ENCODE measurements at regions not wholly inside any gene's neighbourhood (a gene's known extent, or its start where the extent isn't known, plus 50 kb on each side); places are given as distances from the start of the nearest gene placed in this dataset.

- Mint-ChIP-seq H3K36me3 (ENCODE audit: low read depth) (peaks cover 5% of the 10 kb centered on the region), H3K27me3 (ENCODE audit: low read depth) (peaks cover 24% of the 10 kb centered on the region)
Measured at GRCh38 chr7:106521541-106521940, 139.4 kb downstream of the CCDC71L start.

GRCh38 chr7:106520962-106521514 lies 139.9 kb downstream of the CCDC71L start:
- H3K27me3 Mint-ChIP-seq (ENCODE audit: low read depth) = peaks cover 27% of the 10 kb centered on the region
- peaks cover 18% of the 10 kb centered on the region for H3K4me1 Mint-ChIP-seq (ENCODE audit: low read depth)
- peaks cover 4% of the 10 kb centered on the region for H3K9me3 Mint-ChIP-seq
- DNase-seq (ENCODE audit: low spot score) = no peak
- no peak overlapping the region for H3K27ac Mint-ChIP-seq
- peaks cover 5% of the 10 kb centered on the region for H3K36me3 Mint-ChIP-seq (ENCODE audit: low read depth)
- H3K4me3 Mint-ChIP-seq (ENCODE audit: low read depth) = no peak overlapping the region
- intact Hi-C loops (cut with micrococcal nuclease) = no loop called here

More at GRCh38 chr7:106521541-106521940, 139.4 kb downstream of the CCDC71L start:
- Mint-ChIP-seq H3K4me1 (ENCODE audit: low read depth) (peaks cover 18% of the 10 kb centered on the region), H3K4me3 (ENCODE audit: low read depth) (no peak overlapping the region), H3K27ac (no peak overlapping the region), H3K9me3 (peaks cover 4% of the 10 kb centered on the region)
- intact Hi-C loops (cut with micrococcal nuclease) = no loop called here
- DNase-seq (ENCODE audit: low spot score) = no peak

- no peak for DNase-seq (ENCODE audit: low spot score)
- Mint-ChIP-seq H3K4me1 (ENCODE audit: low read depth) (peaks cover 4% of the 10 kb centered on the region), H3K9me3 (peaks cover 3% of the 10 kb centered on the region), H3K4me3 (ENCODE audit: low read depth) (no peak overlapping the region), H3K27ac (no peak overlapping the region), H3K27me3 (ENCODE audit: low read depth) (peaks cover 36% of the 10 kb centered on the region), H3K36me3 (ENCODE audit: low read depth) (peaks cover 5% of the 10 kb centered on the region)
- intact Hi-C loops (cut with micrococcal nuclease) = no loop called here
Measured at GRCh38 chr7:106518967-106519366, 142.0 kb downstream of the CCDC71L start.

- no peaks in the 10 kb centered on the region for H3K36me3 Mint-ChIP-seq (ENCODE audit: low read depth)
Measured at GRCh38 chr7:106518239-106518638, 142.7 kb downstream of the CCDC71L start.

GRCh38 chr7:106517508-106517907 lies 143.4 kb downstream of the CCDC71L start:
- Mint-ChIP-seq H3K4me1 (ENCODE audit: low read depth) (no peaks in the 10 kb centered on the region), H3K27ac (no peak overlapping the region), H3K36me3 (ENCODE audit: low read depth) (no peaks in the 10 kb centered on the region), H3K4me3 (ENCODE audit: low read depth) (no peak overlapping the region), H3K9me3 (no peaks in the 10 kb centered on the region), H3K27me3 (ENCODE audit: low read depth) (peaks cover 37% of the 10 kb centered on the region)
- DNase-seq (ENCODE audit: low spot score) = no peak
- intact Hi-C loops (cut with micrococcal nuclease) = no loop called here

More at GRCh38 chr7:106518239-106518638, 142.7 kb downstream of the CCDC71L start:
- H3K4me3 Mint-ChIP-seq (ENCODE audit: low read depth) = no peak overlapping the region
- H3K4me1 Mint-ChIP-seq (ENCODE audit: low read depth) = no peaks in the 10 kb centered on the region
- H3K9me3 Mint-ChIP-seq = no peaks in the 10 kb centered on the region
- H3K27me3 Mint-ChIP-seq (ENCODE audit: low read depth) = peaks cover 36% of the 10 kb centered on the region
- intact Hi-C loops (cut with micrococcal nuclease) = no loop called here
- no peak for DNase-seq (ENCODE audit: low spot score)
- H3K27ac Mint-ChIP-seq = no peak overlapping the region

- no peak for DNase-seq (ENCODE audit: low spot score)
- Mint-ChIP-seq H3K9me3 (no peaks in the 10 kb centered on the region), H3K4me3 (ENCODE audit: low read depth) (no peak overlapping the region), H3K27ac (no peak overlapping the region), H3K36me3 (ENCODE audit: low read depth) (no peaks in the 10 kb centered on the region), H3K4me1 (ENCODE audit: low read depth) (no peaks in the 10 kb centered on the region), H3K27me3 (ENCODE audit: low read depth) (peaks cover 44% of the 10 kb centered on the region)
- intact Hi-C loops (cut with micrococcal nuclease) = no loop called here
Measured at GRCh38 chr7:106515321-106515720, 145.6 kb downstream of the CCDC71L start.

GRCh38 chr7:106514881-106515280 lies 146.1 kb downstream of the CCDC71L start:
- Mint-ChIP-seq H3K36me3 (ENCODE audit: low read depth) (no peaks in the 10 kb centered on the region), H3K4me1 (ENCODE audit: low read depth) (no peaks in the 10 kb centered on the region), H3K9me3 (no peaks in the 10 kb centered on the region), H3K27me3 (ENCODE audit: low read depth) (peaks cover 46% of the 10 kb centered on the region), H3K4me3 (ENCODE audit: low read depth) (no peak overlapping the region), H3K27ac (no peak overlapping the region)
- intact Hi-C loops (cut with micrococcal nuclease) = no loop called here
- no peak for DNase-seq (ENCODE audit: low spot score)

GRCh38 chr7:106512217-106512616 lies 148.7 kb downstream of the CCDC71L start:
- Mint-ChIP-seq H3K4me1 (ENCODE audit: low read depth) (no peaks in the 10 kb centered on the region), H3K4me3 (ENCODE audit: low read depth) (no peak overlapping the region), H3K27ac (no peak overlapping the region), H3K36me3 (ENCODE audit: low read depth) (no peaks in the 10 kb centered on the region), H3K27me3 (ENCODE audit: low read depth) (peaks cover 28% of the 10 kb centered on the region), H3K9me3 (no peaks in the 10 kb centered on the region)
- intact Hi-C loops (cut with micrococcal nuclease) = no loop called here
- no peak for DNase-seq (ENCODE audit: low spot score)

GRCh38 chr7:106504645-106505044 lies 156.3 kb downstream of the CCDC71L start:
- intact Hi-C loops (cut with micrococcal nuclease) = no loop called here

GRCh38 chr7:106504207-106504606 lies 156.8 kb downstream of the CCDC71L start:
- H3K27me3 Mint-ChIP-seq (ENCODE audit: low read depth) = no peaks in the 10 kb centered on the region
- no peak overlapping the region for H3K4me3 Mint-ChIP-seq (ENCODE audit: low read depth)
- peaks cover 19% of the 10 kb centered on the region for H3K4me1 Mint-ChIP-seq (ENCODE audit: low read depth)
- no peak for DNase-seq (ENCODE audit: low spot score)
- H3K27ac Mint-ChIP-seq = peak overlapping the region; percentile 4
- intact Hi-C loops (cut with micrococcal nuclease) = no loop called here
- peaks cover 6% of the 10 kb centered on the region for H3K36me3 Mint-ChIP-seq (ENCODE audit: low read depth)
- H3K9me3 Mint-ChIP-seq = peaks cover 5% of the 10 kb centered on the region

More at GRCh38 chr7:106504645-106505044, 156.3 kb downstream of the CCDC71L start:
- Mint-ChIP-seq H3K4me3 (ENCODE audit: low read depth) (no peak overlapping the region), H3K4me1 (ENCODE audit: low read depth) (peaks cover 19% of the 10 kb centered on the region), H3K27ac (peak overlapping the region; percentile 4), H3K9me3 (peaks cover 5% of the 10 kb centered on the region), H3K27me3 (ENCODE audit: low read depth) (peaks cover 2% of the 10 kb centered on the region), H3K36me3 (ENCODE audit: low read depth) (peaks cover 6% of the 10 kb centered on the region)
- no peak for DNase-seq (ENCODE audit: low spot score)

GRCh38 chr7:106503626-106504025 lies 157.3 kb downstream of the CCDC71L start:
- Mint-ChIP-seq H3K27ac (no peak overlapping the region), H3K9me3 (peaks cover 5% of the 10 kb centered on the region), H3K27me3 (ENCODE audit: low read depth) (no peaks in the 10 kb centered on the region), H3K4me1 (ENCODE audit: low read depth) (peaks cover 19% of the 10 kb centered on the region), H3K36me3 (ENCODE audit: low read depth) (peaks cover 6% of the 10 kb centered on the region), H3K4me3 (ENCODE audit: low read depth) (no peak overlapping the region)
- intact Hi-C loops (cut with micrococcal nuclease) = loop anchor here (2.0 kb wide), 1 partner anchor 23 kb away; no protein-coding TSS in a partner anchor
- DNase-seq (ENCODE audit: low spot score) = no peak

- DNase-seq (ENCODE audit: low spot score) = no peak
- Mint-ChIP-seq H3K27ac (peak overlapping the region; percentile 24), H3K27me3 (ENCODE audit: low read depth) (no peaks in the 10 kb centered on the region), H3K9me3 (peaks cover 13% of the 10 kb centered on the region), H3K36me3 (ENCODE audit: low read depth) (peaks cover 6% of the 10 kb centered on the region), H3K4me1 (ENCODE audit: low read depth) (peaks cover 17% of the 10 kb centered on the region), H3K4me3 (ENCODE audit: low read depth) (no peak overlapping the region)
- intact Hi-C loops (cut with micrococcal nuclease) = loop anchor here (2.0 kb wide), 1 partner anchor 21 kb away; no protein-coding TSS in a partner anchor
Measured at GRCh38 chr7:106501605-106502580, 159.1 kb downstream of the CCDC71L start.

GRCh38 chr7:106499897-106500296 lies 161.1 kb downstream of the CCDC71L start:
- H3K36me3 Mint-ChIP-seq (ENCODE audit: low read depth) = peaks cover 6% of the 10 kb centered on the region
- H3K27me3 Mint-ChIP-seq (ENCODE audit: low read depth) = no peaks in the 10 kb centered on the region
- no peak overlapping the region for H3K27ac Mint-ChIP-seq
- no peak overlapping the region for H3K4me3 Mint-ChIP-seq (ENCODE audit: low read depth)
- peaks cover 19% of the 10 kb centered on the region for H3K9me3 Mint-ChIP-seq
- no peak for DNase-seq (ENCODE audit: low spot score)
- intact Hi-C loops (cut with micrococcal nuclease) = no loop called here
- H3K4me1 Mint-ChIP-seq (ENCODE audit: low read depth) = peaks cover 15% of the 10 kb centered on the region
